Esophagus (tissue), 2 donors: ENCODE measurements at regions not wholly inside any gene's neighbourhood (a gene's known extent, or its start where the extent isn't known, plus 50 kb on each side); places are given as distances from the start of the nearest gene placed in this dataset.

ENCODE experiments used
- H3K27ac ChIP-seq, 2 donors: one replicate each; pipeline ENCODE4 v1.5.1; 2013; ENCODE audit warnings: low read depth in 2 of 2, mild to moderate bottlenecking in 2 of 2, inconsistent platforms in 1 of 2, low read length in 1 of 2, moderate library complexity in 1 of 2
- H3K27me3 ChIP-seq, 2 donors: one replicate each; pipeline ENCODE4 v1.6.1; 2013; ENCODE audit warnings: low read length in 2 of 2, control low read depth in 1 of 2, mild to moderate bottlenecking in 1 of 2; ENCODE audit not compliant: insufficient read depth in 2 of 2, control insufficient read depth in 1 of 2
- H3K36me3 ChIP-seq, 2 donors: one replicate each; pipeline ENCODE4 v1.6.1; 2013; ENCODE audit warnings: low read length in 1 of 2; ENCODE audit not compliant: control insufficient read depth in 2 of 2, insufficient read depth in 2 of 2
- H3K4me1 ChIP-seq, 2 donors: one replicate each; pipeline ENCODE4 v1.6.1; 2013; ENCODE audit warnings: low read length in 1 of 2; ENCODE audit not compliant: control insufficient read depth in 2 of 2, insufficient read depth in 2 of 2
- H3K4me3 ChIP-seq, 2 donors: one replicate each; pipeline ENCODE4 v1.5.1; 2013; ENCODE audit warnings: low read length in 2 of 2, mild to moderate bottlenecking in 2 of 2, low read depth in 1 of 2, moderate library complexity in 1 of 2
- H3K9me3 ChIP-seq, 2 donors: one replicate each; pipeline ENCODE4 v1.6.1; 2013; ENCODE audit warnings: mild to moderate bottlenecking in 2 of 2, low read depth in 1 of 2, low read length in 1 of 2, moderate library complexity in 1 of 2; ENCODE audit not compliant: control insufficient read depth in 2 of 2, insufficient read depth in 1 of 2
- WGBS, 2 donors: extraction: QIAGEN DNeasy Blood & Tissue Kit; methylation state at CpG; one replicate each; pipeline ENCODE4 v1.1.7; 2013; 5-methylcytosine and 5-hydroxymethylcytosine counted together
- donor health status: healthy with polysubstance abuse.
- donor health status: Bipolar disorder and iron deficiency.

GRCh38 chr3:8282541-8283165, 219.0 kb upstream of the LMCD1 start:
- no peaks in the 10 kb centered on the region for H3K9me3 ChIP-seq
- H3K4me3 ChIP-seq = no peak overlapping the region
- H3K4me1 ChIP-seq = no peaks in the 10 kb centered on the region
- no peaks in the 10 kb centered on the region for H3K27me3 ChIP-seq
- no peaks in the 10 kb centered on the region for H3K36me3 ChIP-seq
- H3K27ac ChIP-seq = no peak overlapping the region

DNA sequence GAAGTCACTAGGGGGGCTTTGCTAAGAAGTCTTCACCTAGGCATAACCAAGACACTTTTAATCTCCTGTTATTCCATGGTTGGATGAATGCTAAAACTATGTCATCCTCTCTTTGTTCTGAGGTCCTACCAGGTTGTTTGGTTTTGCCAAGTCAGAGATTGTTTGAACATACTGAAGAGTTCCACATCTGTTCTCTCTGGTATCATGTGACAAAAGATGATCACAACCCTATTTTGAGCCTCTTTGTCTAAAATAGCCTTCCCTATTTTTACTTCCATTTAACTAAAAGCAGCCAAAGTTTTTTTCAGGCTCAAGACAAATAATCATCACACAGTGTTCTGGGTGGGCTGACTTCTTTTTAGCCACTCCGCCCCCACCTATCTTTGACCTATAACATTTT, 218.4 kb upstream of the LMCD1 start:
- Histone ChIP-seq H3K4me3 (no peak overlapping the region), H3K27me3 (no peaks in the 10 kb centered on the region), H3K9me3 (no peaks in the 10 kb centered on the region), H3K4me1 (no peaks in the 10 kb centered on the region), H3K27ac (no peak overlapping the region), H3K36me3 (no peaks in the 10 kb centered on the region)
- 92% methylated on average over 1 of the region's 1 CpG for WGBS, 2 donors

- Histone ChIP-seq H3K9me3 (no peaks in the 10 kb centered on the region), H3K27ac (no peak overlapping the region), H3K27me3 (no peaks in the 10 kb centered on the region), H3K4me3 (no peak overlapping the region), H3K4me1 (no peaks in the 10 kb centered on the region), H3K36me3 (no peaks in the 10 kb centered on the region)
- WGBS, 2 donors = 80 to 85% methylated on average over 5 of the region's 5 CpGs
Observed at GRCh38 chr3:8286086-8286485, 215.5 kb upstream of the LMCD1 start.

- no peaks in the 10 kb centered on the region for H3K27me3 ChIP-seq
- no peaks in the 10 kb centered on the region for H3K9me3 ChIP-seq
- H3K27ac ChIP-seq = no peak overlapping the region
- H3K4me3 ChIP-seq = no peak overlapping the region
- no peaks in the 10 kb centered on the region for H3K4me1 ChIP-seq
- H3K36me3 ChIP-seq = no peaks in the 10 kb centered on the region
Observed at GRCh38 chr3:8286749-8287148, 214.9 kb upstream of the LMCD1 start.

- H3K4me3 ChIP-seq = no peak overlapping the region
Observed at GRCh38 chr3:8290611-8291010, 211.0 kb upstream of the LMCD1 start.

GRCh38 chr3:8296461-8296860, 205.2 kb upstream of the LMCD1 start:
- Histone ChIP-seq H3K4me1 (no peaks in the 10 kb centered on the region), H3K36me3 (no peaks in the 10 kb centered on the region), H3K27me3 (no peaks in the 10 kb centered on the region), H3K9me3 (no peaks in the 10 kb centered on the region), H3K4me3 (no peak overlapping the region), H3K27ac (no peak overlapping the region)
- 69 to 74% methylated on average over 2 of the region's 2 CpGs for WGBS, 2 donors

More at GRCh38 chr3:8290611-8291010, 211.0 kb upstream of the LMCD1 start:
- Histone ChIP-seq H3K27ac (no peak overlapping the region), H3K27me3 (no peaks in the 10 kb centered on the region), H3K9me3 (no peaks in the 10 kb centered on the region), H3K36me3 (no peaks in the 10 kb centered on the region), H3K4me1 (no peaks in the 10 kb centered on the region)
- 94 to 97% methylated on average over 2 of the region's 2 CpGs for WGBS, 2 donors

GRCh38 chr3:8298021-8298954, 203.3 kb upstream of the LMCD1 start:
- Histone ChIP-seq H3K36me3 (no peaks in the 10 kb centered on the region), H3K9me3 (no peaks in the 10 kb centered on the region), H3K4me3 (no peak overlapping the region), H3K27ac (no peak overlapping the region), H3K4me1 (no peaks in the 10 kb centered on the region), H3K27me3 (no peaks in the 10 kb centered on the region)
- WGBS, 2 donors = 72 to 73% methylated on average over 9 of the region's 9 CpGs

GRCh38 chr3:8301977-8302735, 199.5 kb upstream of the LMCD1 start:
- H3K27ac ChIP-seq = no peak overlapping the region
- no peaks in the 10 kb centered on the region for H3K4me1 ChIP-seq
- H3K4me3 ChIP-seq = no peak overlapping the region
- H3K9me3 ChIP-seq = no peaks in the 10 kb centered on the region
- no peaks in the 10 kb centered on the region for H3K36me3 ChIP-seq
- no peaks in the 10 kb centered on the region for H3K27me3 ChIP-seq
- WGBS, 2 donors = 27 to 30% methylated on average over 7 of the region's 7 CpGs

- Histone ChIP-seq H3K4me1 (no peaks in the 10 kb centered on the region), H3K27ac (no peak overlapping the region), H3K27me3 (no peaks in the 10 kb centered on the region), H3K36me3 (no peaks in the 10 kb centered on the region), H3K9me3 (no peaks in the 10 kb centered on the region), H3K4me3 (no peak overlapping the region)
- WGBS, 2 donors = 73 to 74% methylated on average over 1 of the region's 1 CpG
Observed at GRCh38 chr3:8303466-8303865, 198.2 kb upstream of the LMCD1 start.
